HG02642 (cell line): ENCODE measurements at regions not wholly inside any gene's neighbourhood (a gene's known extent, or its start where the extent isn't known, plus 50 kb on each side); places are given as distances from the start of the nearest gene placed in this dataset.

Experiments used
- ATAC-seq: cut with Tn5 transposase; IDR thresholded peaks from one replicate; pipeline ENCODE4 v1.9.1; 2021; ENCODE audit warnings: mild to moderate bottlenecking; ENCODE audit not compliant: unreplicated experiment, poor library complexity

GRCh38 chr18:68469049-68469625 is 245.8 kb downstream of the TMX3 start:
- ATAC-seq: no peak

- ATAC-seq: no peak
Measured at GRCh38 chr18:68467957-68468356, 247.0 kb downstream of the TMX3 start.

- no peak for ATAC-seq
Measured at GRCh38 chr18:68467329-68467728, 247.6 kb downstream of the TMX3 start.

- ATAC-seq: no peak
Measured at GRCh38 chr18:68466672-68467071, 248.2 kb downstream of the TMX3 start.

GRCh38 chr18:68462766-68463165 is 252.1 kb downstream of the TMX3 start:
- ATAC-seq: no peak

- ATAC-seq: no peak
Measured at GRCh38 chr18:68462148-68462547, 252.8 kb downstream of the TMX3 start.

GRCh38 chr18:68461481-68462018 is 253.4 kb downstream of the TMX3 start:
- ATAC-seq: no peak

- ATAC-seq: no peak
Measured at GRCh38 chr18:68459968-68460367, 254.9 kb downstream of the TMX3 start.

GRCh38 chr18:68456985-68457384 is 257.9 kb downstream of the TMX3 start:
- ATAC-seq: no peak

GRCh38 chr18:68455229-68455603 is 259.7 kb downstream of the TMX3 start:
- ATAC-seq: no peak

GRCh38 chr18:68454511-68455228 is 260.2 kb downstream of the TMX3 start:
- ATAC-seq: no peak

- ATAC-seq: no peak
Measured at GRCh38 chr18:68449292-68449691, 265.6 kb downstream of the TMX3 start.

GRCh38 chr18:68448736-68449135 is 266.2 kb downstream of the TMX3 start:
- ATAC-seq: no peak

- no peak for ATAC-seq
Measured at GRCh38 chr18:68447286-68447685, 267.6 kb downstream of the TMX3 start.

- ATAC-seq: no peak
Measured at GRCh38 chr18:68445668-68446426, 269.1 kb downstream of the TMX3 start.

GRCh38 chr18:68445136-68445535 is 269.8 kb downstream of the TMX3 start:
- no peak for ATAC-seq

- ATAC-seq: no peak
Measured at GRCh38 chr18:68441241-68441640, 273.7 kb downstream of the TMX3 start.

GRCh38 chr18:68440433-68440832 is 274.5 kb downstream of the TMX3 start:
- ATAC-seq: no peak

GRCh38 chr18:68439642-68440041 is 275.3 kb downstream of the TMX3 start:
- ATAC-seq: no peak

GRCh38 chr18:68438983-68439382 is 275.9 kb downstream of the TMX3 start:
- ATAC-seq: no peak

GRCh38 chr18:68438536-68438935 is 276.4 kb downstream of the TMX3 start:
- ATAC-seq: no peak
